Activated naive CD4-positive, alpha-beta T cell treated with anti-CD3 and anti-CD28 coated beads, Interleukin-2, amount 50 U/mL, for 72 hours (primary cell): ENCODE measurements at regions not wholly inside any gene's neighbourhood (a gene's known extent, or its start where the extent isn't known, plus 50 kb on each side); places are given as distances from the start of the nearest gene placed in this dataset.

Experiments used
- ATAC-seq, 2 donors: fragments of 150-1000 bp; cut with Tn5 transposase; 2 replicates each; pipeline ENCODE4 v1.10.0; 2021; ENCODE audit warnings: mild to moderate bottlenecking in 2 of 2, moderate library complexity in 2 of 2
- DNase-seq, 2 donors: peaks; one replicate each; pipeline ENCODE4 v3.0.0; 2021 to 2022; ENCODE audit warnings: low spot score in 2 of 2
- H3K27ac Mint-ChIP-seq, 2 donors: one replicate each; pipeline ENCODE4 v1.8.0; 2022; ENCODE audit warnings: mild to moderate bottlenecking in 2 of 2, mixed read lengths in 2 of 2
- H3K36me3 Mint-ChIP-seq, 2 donors: one replicate each; pipeline ENCODE4 v1.8.0; 2022; ENCODE audit warnings: mixed read lengths in 2 of 2
- H3K9me3 Mint-ChIP-seq, 2 donors: one replicate each; pipeline ENCODE4 v1.8.0; 2022; ENCODE audit warnings: mixed read lengths in 2 of 2

DNA sequence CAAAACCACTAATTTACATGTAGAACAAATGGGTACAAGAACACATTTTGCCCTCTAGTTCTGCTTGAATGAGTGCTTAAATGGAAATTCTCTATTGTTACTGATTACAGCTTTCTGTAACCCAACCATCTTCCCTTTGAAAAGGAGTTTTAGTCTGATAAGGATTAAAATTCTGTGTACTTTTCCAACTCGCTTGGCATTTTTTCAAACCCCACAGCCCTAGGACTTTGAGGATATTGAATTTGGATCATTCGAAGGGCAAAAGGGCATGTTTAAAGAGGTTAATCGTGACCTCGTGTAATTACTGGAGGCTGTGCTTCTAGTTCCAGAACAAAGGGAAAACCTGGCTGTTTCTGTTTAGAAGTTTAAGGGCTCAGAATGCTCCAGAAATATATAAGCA lies 432.3 kb downstream of the PID1 start:
- Mint-ChIP-seq H3K9me3 (peaks cover 10 to 11% of the 10 kb centered on the region in 2 donors), H3K27ac (no peak overlapping the region), H3K36me3 (no peaks in the 10 kb centered on the region)
- DNase-seq (no peak), ATAC-seq (no peak)

DNA sequence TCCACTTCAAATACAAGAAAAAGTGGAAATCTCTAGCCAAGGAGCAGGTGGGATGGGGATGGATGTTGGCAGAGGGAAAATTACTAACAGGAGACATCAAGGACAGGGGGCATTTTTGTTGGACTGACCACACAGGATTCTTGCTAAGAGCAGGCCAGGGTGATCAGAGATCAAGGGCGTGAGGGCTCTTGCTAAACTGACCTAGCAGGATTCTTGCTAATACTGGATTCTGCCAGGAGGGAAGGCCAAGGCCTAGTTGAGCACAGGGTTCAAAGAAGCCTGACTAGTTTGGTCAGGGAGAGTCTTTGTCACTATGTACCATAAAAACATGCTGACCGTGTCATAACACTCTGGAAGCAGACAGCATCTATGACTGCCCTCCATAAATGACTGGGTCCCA lies 442.7 kb downstream of the PID1 start:
- Mint-ChIP-seq H3K9me3 (peaks cover 9 to 20% of the 10 kb centered on the region in 2 donors), H3K36me3 (peaks cover 3 to 14% of the 10 kb centered on the region in 2 donors), H3K27ac (no peak overlapping the region)
- ATAC-seq (no peak), DNase-seq (no peak)

DNA sequence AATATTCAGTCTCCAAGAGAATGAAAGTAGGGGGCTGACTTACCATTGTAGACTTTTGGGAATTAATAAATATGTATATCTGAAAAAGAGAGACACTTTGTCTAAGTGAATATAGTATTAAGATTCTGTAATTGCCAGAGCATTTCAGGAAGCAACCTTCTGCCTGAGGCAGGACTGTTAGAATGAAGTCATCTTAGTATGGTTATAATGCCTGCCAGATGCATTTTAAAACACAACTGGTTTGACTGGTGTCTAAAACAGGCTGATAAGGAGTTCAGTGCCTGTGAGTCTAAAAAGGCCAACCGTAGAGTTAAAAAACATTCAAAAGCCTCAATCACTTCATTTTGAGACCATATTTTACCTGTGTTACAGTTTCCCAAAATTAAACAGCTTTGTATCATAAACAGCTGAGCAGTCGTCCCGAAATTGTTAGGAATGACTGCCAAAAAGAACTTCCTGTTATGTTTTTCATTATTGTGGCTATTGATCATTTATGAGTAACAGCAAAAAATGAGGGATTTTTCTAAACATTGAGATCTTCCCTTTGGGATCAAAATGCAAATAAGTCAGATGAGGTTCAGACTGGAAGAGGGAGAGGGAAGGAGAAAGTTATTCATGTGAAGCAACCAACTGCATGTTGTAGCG lies 443.9 kb downstream of the PID1 start:
- DNase-seq (no peak), ATAC-seq (no peak)
- H3K27ac Mint-ChIP-seq: no peak overlapping the region
- H3K9me3 Mint-ChIP-seq: peaks cover 11 to 23% of the 10 kb centered on the region in 2 donors
- peaks cover 5 to 15% of the 10 kb centered on the region in 2 donors for H3K36me3 Mint-ChIP-seq

DNA sequence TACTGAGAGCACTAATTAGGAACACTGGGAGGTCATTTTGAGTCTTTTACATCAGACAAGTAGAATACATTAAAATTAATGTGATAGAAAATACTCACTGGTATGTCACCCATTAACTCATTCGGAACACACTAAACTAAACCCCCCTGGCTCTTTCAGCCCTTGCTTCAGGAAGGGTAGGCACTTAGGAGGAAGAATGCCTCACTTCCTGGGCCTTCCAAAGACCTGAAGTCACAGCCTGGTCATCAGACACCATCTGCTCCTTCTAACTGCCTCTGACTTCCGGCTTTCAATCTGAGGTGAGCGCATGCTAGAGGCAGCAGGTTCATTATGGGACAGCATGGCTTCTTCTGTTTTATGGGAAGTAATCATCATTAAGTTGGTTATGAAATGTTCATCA lies 451.4 kb downstream of the PID1 start:
- Mint-ChIP-seq H3K9me3 (peaks cover 12 to 19% of the 10 kb centered on the region in 2 donors), H3K36me3 (peaks cover 5% of the 10 kb centered on the region in 2 donors), H3K27ac (no peak overlapping the region)
- ATAC-seq: no peak
- no peak for DNase-seq

DNA sequence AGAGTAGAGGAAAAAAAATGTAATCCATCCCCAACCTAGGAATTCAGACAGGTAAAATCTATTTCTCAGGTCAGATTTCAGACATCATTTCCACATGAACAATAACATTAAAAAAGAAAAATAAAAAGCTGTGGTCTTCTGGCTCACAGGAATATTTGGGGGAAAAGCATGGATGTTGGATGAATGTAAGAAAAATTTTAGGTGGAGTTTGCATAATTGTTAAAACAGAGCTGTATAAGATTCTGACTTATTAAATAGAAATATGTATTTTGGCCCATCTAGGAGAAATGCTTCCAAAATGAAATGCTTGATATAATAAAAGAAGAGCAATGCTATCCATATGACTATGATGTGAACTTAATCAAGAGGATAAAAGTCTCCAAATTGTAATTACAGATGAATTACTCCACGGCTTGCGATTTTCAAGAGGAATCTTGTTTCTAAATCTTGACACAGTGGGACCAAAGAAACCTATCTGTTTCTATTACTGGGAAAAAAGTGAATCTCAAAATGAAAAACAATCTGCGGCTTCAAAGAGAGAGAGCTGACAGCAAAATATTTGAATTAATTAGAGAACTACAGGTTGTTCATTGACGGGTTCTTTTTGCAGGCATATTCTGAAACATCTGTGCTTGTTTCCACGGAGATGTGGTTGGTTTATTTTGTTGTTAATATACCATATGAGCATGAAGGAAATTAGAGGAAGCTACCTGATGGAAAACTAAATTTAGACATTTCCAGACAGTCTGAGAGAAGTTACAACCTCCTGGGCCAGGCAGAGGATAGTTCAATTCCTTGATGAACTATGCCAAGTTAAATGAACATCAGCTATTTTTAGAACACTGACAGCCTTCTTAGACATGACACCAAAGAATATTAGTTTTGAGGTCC lies 468.7 kb downstream of the PID1 start:
- DNase-seq (no peak), ATAC-seq (no peak)
- H3K36me3 Mint-ChIP-seq: no peaks in the 10 kb centered on the region
- no peak overlapping the region for H3K27ac Mint-ChIP-seq
- H3K9me3 Mint-ChIP-seq: peaks cover 0 to 22% of the 10 kb centered on the region in 2 donors

DNA sequence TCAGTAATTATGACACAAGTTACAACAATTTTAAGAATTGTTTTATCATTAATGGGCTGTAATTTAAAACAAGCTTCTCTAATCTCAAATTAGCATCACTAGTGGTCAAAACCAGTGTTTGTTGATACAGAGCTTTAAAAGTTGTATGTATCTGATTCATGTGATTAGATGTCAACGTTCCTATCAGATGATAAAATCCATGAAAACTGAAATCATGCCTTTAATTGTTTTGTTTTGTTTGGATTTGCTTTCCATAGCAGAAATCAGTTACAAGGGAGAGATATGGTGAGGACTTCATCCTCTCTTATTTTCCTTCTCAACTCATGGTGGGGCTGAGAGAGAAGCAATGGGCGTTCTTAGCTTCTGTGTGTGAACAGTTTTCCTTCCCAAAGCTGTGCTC lies 469.6 kb downstream of the PID1 start:
- Mint-ChIP-seq H3K36me3 (no peaks in the 10 kb centered on the region), H3K27ac (no peak overlapping the region), H3K9me3 (peaks cover 0 to 21% of the 10 kb centered on the region in 2 donors)
- DNase-seq (no peak), ATAC-seq (no peak)

DNA sequence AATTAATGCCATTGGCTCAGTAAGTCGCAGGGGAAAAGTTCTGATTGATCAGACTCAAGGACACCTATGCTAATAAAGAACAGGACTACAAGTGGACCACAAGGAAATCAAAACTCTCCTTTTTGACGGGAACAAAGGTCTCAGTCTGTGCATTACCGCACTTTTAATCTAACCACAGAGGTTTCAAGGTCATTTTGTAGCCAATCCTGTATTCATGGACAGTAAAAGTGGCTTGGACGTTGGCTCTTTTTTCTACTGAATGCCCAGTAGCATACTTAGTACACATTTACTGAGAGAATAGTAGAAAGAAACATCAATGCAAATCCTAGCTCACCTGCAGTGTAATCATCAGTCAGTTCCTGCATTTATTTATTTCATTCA lies 471.9 kb downstream of the PID1 start:
- Mint-ChIP-seq H3K27ac (no peak overlapping the region), H3K9me3 (peaks cover 4 to 24% of the 10 kb centered on the region in 2 donors), H3K36me3 (no peaks in the 10 kb centered on the region)
- ATAC-seq (no peak), DNase-seq (no peak)

DNA sequence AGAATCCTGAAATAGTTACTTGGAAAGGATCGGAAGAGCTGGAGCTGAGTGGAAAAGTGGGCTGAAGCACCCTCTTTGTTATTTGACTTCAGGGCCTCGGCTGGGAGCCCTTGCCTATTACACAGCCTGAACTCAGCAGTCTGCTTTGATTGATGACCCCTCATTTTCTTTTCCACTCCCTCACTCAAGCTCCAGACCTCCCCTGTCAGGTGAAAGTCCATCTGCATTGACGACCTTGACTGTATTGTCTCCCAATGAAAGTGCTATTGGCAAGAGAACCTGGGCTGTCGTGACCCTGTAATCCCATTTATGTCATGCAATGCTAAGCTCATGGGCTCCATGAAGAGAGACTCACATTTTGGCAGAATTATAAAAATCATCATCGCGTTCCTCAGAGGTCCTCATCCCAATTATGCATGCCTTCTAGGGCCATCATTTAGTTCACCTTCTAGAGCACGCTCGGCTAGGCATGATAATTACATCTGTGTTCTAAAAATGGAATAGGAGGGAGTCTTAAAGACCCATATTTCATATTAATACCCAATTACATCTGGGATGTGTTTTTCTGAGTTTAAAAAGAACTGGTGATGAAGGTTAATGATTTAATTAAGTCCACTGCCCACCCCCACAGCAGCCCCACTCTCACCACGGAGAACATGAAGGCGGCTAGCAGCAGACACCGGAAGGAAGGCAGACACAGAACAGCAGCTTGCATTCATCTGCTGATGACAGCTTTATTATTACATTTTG lies 472.5 kb downstream of the PID1 start:
- DNase-seq: no peak
- no peak overlapping the region for H3K27ac Mint-ChIP-seq
- no peaks in the 10 kb centered on the region for H3K36me3 Mint-ChIP-seq
- peaks cover 8 to 30% of the 10 kb centered on the region in 2 donors for H3K9me3 Mint-ChIP-seq
- ATAC-seq: no peak

DNA sequence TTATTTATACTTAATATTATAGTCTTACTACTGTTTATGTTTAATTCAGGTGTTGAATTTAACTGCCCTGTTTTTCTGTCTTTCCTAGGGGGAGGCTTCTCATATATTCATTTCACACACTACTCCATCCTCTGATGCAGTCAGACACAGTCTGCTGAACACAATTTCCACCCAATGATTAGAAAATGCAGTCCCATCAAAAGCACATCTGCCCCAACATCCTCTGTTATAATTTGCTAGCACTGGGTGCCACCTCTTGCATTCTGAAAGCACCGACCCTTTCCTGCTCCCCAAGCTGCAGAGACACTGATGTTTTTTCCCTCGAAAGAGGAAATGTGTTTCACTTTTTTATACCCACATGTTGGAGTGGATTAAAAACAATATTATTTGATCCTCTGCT lies 474.7 kb downstream of the PID1 start:
- ATAC-seq: no peak
- H3K27ac Mint-ChIP-seq: no peak overlapping the region
- peaks cover 13 to 36% of the 10 kb centered on the region in 2 donors for H3K9me3 Mint-ChIP-seq
- H3K36me3 Mint-ChIP-seq: peaks cover 0 to 4% of the 10 kb centered on the region in 2 donors
- DNase-seq: no peak

DNA sequence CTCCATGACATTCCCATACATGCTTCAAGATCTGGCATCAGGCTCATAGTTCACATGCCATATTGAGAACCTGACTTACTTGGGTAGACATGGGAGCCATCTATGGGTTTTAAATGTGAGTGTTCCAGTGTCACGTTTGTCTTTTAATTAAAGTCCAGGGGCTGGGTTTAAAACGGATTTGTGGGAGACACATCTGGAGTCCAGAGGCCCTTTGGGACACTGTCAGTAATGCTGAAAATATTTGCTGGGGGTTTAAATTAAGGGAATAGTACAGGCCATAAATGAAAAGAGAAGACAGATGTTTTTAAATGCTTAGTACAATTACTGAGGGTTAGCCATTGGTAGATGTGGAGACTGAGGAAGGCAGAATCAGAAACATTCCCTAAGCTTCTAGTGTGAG lies 478.0 kb downstream of the PID1 start:
- Mint-ChIP-seq H3K36me3 (peaks cover 0 to 4% of the 10 kb centered on the region in 2 donors), H3K9me3 (peaks cover 13 to 30% of the 10 kb centered on the region in 2 donors), H3K27ac (no peak overlapping the region)
- no peak for ATAC-seq
- no peak for DNase-seq

DNA sequence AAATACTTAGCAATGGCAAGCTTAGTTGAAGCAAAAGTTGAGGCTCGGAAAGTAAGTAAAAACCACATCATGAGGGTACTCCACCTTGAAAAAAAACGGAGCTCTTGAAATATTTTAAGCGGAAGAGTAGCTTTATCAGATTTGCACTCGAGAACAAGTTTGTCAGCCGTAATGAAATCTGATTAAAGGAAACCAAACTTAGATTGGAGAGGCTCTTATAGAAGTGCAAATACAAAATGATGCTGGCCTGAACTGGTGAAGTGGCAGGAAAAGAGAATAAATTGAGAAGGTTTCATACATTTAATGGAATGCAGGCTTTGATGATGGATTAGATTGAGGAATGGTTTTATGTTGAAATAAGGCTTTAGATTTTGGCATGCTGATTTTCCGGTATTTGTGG lies 484.2 kb downstream of the PID1 start:
- Mint-ChIP-seq H3K9me3 (peaks cover 0 to 21% of the 10 kb centered on the region in 2 donors), H3K27ac (no peak overlapping the region), H3K36me3 (peaks cover 0 to 4% of the 10 kb centered on the region in 2 donors)
- ATAC-seq (no peak), DNase-seq (no peak)

DNA sequence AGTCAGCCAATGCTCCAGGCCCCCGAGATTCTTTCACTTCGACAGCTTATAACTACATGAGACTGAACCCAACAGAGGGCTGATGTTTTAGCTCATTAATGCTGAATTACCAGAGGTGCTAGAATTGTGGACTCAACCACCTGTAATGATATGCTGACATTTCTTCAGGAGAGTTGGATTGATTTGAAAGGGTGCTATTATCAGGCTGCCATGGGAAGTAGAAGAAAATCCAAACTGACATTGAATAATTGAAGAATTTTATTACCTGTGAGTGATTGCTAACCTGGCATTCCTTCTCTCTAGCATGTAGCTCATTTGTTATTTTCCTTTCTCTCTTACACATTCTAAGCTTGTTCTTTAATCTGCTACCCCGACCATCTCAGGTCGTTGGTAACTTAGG lies 488.8 kb downstream of the PID1 start:
- ATAC-seq (no peak), DNase-seq (no peak)
- H3K27ac Mint-ChIP-seq: no peak overlapping the region
- peaks cover 5 to 15% of the 10 kb centered on the region in 2 donors for H3K9me3 Mint-ChIP-seq
- H3K36me3 Mint-ChIP-seq: no peaks in the 10 kb centered on the region

DNA sequence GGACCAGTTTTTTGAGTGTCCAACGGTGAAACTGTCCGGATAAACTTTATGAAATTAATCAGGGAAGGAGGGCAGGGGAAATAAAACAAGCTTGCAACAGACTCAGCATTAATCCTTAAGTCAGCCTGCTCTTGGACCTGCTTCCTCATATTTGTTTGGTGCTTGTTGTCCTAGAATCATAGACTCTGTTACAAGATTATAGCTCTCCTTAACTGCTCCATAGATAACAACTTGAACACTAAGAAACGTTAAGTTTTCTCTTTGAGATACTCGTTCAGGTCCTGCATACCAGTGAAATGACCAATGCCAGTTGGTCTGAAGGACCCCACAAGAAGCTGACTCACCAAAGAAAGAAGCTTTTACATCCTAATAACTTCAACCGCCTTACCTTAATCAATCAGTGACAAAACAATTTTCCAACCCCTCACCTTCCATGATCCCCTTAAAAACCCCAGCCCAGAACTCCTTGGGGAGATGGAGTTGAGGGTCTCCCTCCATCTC lies 493.2 kb downstream of the PID1 start:
- Mint-ChIP-seq H3K36me3 (no peaks in the 10 kb centered on the region), H3K9me3 (peaks cover 12 to 13% of the 10 kb centered on the region in 2 donors), H3K27ac (no peak overlapping the region)
- no peak for ATAC-seq
- no peak for DNase-seq

DNA sequence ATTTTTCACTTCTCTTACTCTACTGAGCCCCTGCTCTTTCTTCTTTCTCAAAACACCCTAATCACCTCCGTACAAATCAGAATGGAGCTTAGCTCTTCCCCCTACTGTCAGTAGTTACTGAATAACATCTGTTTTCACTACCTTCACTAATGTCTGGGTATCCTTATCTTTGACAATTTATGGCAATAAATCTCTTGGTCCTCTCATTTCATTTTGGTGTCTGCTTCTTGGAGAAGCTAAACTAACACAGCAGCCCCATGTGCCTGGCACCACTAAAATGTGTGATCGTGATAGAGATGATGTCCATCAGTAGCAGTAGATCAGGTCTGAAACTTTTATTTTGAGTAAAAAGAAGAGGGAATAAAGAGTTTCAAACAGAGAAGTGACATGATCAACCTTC lies 496.5 kb downstream of the PID1 start:
- DNase-seq: no peak
- ATAC-seq: no peak
- Mint-ChIP-seq H3K27ac (no peak overlapping the region), H3K36me3 (no peaks in the 10 kb centered on the region), H3K9me3 (peaks cover 7 to 12% of the 10 kb centered on the region in 2 donors)

DNA sequence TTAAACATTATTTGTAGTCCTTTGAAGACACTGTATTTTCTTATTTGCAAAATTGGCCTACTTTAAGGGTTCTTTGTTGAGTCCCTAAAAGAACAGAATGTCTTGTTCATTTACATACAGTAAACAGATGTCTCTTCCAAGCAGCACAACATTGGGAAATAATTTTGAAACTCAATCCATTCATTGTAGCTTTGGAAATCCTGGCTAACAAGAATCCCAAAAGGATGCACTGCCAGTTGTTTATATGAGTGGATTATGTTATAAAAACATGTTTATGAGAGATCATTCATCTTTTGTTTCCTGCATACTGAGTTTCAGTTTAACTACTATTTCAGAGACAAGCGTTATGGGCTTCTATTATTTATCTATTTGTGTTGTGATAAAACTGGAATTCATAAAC lies 499.3 kb downstream of the PID1 start:
- no peak for ATAC-seq
- no peaks in the 10 kb centered on the region for H3K36me3 Mint-ChIP-seq
- DNase-seq: no peak
- no peak overlapping the region for H3K27ac Mint-ChIP-seq
- H3K9me3 Mint-ChIP-seq: peaks cover 11 to 17% of the 10 kb centered on the region in 2 donors

DNA sequence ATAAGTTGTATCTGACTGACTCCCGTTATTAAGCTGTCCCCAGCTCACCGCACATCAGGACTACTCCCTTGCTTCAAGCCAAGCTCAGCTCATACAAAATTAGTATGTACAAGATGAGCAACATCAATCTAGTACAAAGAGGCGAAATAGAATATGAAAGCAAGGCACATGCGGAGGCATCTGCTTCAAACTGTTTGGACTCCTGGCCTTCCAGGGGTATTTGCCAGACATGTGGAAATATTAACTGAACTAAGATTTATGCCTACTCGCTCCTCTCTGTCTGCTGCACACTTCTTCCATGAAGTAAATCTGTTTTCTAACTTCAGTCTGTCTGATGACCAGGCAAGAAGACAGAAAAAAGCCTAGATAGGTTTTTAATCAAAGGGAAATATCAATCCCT lies 499.8 kb downstream of the PID1 start:
- ATAC-seq: no peak
- no peak overlapping the region for H3K27ac Mint-ChIP-seq
- no peaks in the 10 kb centered on the region for H3K36me3 Mint-ChIP-seq
- DNase-seq: no peak
- H3K9me3 Mint-ChIP-seq: peaks cover 11 to 17% of the 10 kb centered on the region in 2 donors

DNA sequence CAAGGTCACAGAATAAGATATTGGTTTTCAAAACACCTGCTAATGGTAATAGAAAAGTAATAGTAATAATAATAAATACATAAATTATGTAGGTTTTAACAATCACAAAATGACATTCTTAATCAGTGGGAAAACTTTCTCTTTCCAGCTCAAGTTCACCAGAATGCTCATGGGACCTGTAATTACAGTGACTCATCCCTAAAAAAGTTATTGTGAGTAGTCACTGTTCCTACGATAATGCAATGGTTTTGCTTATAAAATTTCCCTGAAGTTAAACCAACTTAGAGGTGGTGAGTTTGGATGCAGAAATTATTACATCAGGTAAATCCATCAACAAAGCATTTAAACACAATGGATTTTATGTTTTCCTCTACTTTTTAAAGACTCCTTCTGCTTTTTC lies 502.3 kb downstream of the PID1 start:
- Mint-ChIP-seq H3K36me3 (no peaks in the 10 kb centered on the region), H3K9me3 (peaks cover 9 to 12% of the 10 kb centered on the region in 2 donors), H3K27ac (no peak overlapping the region)
- ATAC-seq (no peak), DNase-seq (no peak)
